Medulla oblongata (tissue), 1 donor: ENCODE measurements at regions not wholly inside any gene's neighbourhood (a gene's known extent, or its start where the extent isn't known, plus 50 kb on each side); places are given as distances from the start of the nearest gene placed in this dataset.
A peak's percentile ranks its signal among the peaks of the same experiment; 100 is the strongest.

ENCODE experiments used
- DNase-seq: peaks from one replicate; pipeline ENCODE4 v3.0.0-alpha.2; 2015; ENCODE audit errors: extremely low spot score

DNA sequence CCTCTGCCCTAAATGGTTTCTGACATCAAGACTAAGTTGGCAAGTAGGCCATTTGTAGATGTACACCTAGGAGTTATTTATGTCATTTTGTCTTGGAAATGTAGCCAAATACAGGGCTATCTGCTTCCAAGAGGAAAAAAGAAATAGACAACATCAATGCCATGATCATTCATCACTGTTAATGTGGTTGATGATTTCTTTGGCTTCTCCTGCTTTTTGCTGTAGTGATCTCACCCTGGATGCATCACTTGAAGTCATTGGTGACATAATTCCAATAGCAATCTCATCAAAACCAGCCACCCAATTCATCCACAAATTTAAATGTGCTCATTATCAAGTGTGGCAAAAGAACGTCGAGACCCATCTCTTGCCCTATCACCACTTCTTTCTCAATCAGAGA is 222.6 kb upstream of the PPARGC1A start:
- DNase-seq = no peak

DNA sequence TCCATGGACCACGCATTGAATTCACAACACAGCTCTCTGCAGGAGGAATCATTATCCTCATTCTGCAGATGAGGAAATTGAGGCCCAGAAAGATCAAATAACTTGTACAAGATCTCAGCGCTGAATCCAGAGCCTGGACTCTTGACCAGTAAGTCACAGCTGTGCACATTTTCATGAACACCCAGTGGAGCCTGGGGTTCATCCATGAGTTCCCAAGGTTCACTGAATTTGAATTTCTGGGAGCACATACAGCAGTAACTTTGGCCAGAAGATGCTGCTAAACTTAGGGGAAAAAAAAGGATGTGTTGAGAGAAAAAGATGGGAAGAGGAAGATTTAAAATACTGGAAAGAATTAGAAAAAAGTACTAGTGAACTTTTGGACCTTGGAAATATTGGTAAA is 218.7 kb upstream of the PPARGC1A start:
- DNase-seq = no peak

DNA sequence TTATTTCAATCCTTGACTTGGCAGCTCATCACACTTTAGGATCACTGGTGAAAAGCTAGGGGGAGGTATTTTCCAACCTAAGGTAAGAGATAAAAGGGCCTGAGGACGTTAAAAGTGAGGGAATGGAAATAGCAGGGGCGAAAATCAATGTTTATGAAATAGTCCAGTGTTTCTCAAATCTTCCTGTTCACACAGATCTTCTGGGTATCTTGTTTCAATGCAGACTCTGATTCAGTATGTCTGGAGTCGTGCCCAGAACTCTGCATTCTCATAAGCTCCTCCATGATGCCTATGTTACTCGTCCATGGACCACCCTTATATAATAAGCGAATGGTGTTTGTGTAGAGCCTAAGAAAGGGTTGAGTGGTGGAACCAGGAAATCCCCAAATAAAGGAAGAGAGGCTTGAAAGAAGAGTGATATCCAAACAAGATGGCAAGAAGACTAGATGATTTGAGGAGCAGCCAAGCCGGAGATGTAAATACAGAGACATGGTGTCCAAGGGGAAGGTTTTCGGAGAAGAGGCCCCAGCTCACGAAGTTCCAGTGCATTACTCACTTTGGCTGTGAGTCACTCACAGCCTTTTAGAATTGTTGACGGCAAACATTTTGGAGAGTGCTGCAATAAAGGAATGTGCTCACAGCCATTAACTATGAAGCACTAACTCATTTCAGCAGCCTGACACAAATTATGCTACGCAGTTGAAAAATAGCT is 215.6 kb upstream of the PPARGC1A start:
- DNase-seq = no peak

DNA sequence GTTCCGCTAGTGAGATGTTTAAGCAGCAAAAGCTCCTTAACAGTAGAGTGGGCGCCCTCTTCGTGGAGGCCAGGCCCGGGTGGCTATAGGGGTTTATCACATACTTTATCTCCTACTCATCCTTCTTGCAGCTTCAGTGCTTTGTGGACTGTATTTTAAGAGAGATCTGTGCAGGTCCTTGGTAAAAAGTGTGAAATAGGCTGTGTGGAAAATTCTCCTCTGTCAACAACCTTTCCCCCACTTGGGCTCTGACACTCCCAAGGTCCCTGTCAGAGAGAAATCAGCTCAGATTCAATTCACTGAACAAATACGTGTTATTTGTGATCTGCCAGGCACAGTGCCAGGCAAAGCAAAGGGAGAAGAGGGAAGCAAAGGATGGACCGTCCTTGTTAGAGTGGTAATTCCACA is 214.3 kb upstream of the PPARGC1A start:
- DNase-seq = no peak

DNA sequence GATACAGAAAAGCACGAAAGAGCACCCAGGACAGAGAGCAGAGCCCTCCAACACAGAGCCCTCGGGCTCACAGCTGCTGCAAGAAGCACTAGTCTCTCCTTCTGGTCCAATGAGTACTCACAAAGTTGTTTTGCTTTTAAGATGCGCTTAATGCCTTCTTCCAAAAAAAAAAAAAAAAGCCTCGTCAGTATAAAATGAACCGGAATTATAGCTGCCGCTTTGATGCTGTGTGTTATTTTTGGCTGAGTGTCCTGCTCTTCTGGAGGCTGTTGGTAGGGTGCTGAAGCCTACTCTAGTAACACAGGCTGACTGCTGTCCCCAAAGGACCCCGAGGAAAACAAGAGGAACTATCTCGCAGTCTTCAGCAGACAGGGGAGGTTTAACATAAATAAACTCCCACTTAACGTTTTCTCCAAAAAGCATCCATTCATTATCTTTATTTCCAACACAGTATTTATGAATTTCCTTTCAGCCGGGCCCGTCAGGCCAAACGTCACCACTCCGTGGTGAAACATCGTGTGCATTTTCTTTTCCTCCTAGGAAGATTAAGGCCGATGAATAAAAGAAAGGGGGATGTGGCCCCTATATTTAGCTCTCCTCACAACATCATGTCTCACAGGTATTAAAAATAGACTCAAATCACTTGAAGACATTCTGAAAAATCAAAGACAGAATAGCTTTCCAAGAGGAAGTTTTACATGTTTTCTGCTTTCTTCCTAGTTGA is 213.7 kb upstream of the PPARGC1A start:
- no peak for DNase-seq

DNA sequence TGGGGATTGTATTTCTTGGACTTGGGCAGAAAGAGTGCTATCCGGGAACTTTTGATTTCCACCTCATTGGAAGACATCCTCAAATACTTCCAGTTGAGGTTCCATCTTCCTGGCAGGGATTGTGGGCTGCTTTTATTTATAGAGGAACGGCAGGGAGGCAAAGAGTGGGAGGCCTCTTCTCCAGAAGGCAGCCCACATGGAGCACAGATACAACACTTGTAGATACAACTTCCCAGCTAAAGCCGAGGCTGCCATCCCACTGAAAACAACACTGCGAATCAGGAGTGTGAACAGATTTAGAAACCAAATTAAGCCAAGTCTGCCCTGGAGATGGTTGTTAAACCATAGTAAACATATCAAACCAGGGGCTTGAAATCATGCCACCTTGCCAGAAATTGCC is 212.8 kb upstream of the PPARGC1A start:
- no peak for DNase-seq

DNA sequence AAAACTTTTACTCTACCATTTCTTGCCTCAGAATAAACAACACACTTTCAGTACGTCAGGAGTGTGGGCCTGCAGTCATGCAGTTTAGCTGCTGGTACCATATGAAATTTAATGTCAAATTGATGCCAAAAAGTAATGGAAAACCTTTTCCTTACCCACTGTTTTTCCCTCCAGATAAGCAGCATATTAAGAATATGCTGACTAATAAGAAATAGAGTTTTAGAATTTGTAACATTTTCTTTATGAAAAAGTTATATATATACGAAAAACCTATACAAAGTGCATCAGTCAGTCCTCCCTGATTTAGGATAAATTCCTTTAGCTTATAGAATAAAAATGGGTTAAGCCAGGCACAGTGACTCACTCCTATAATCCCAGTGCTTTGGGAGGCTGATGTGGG is 206.8 kb upstream of the PPARGC1A start:
- DNase-seq = no peak

DNA sequence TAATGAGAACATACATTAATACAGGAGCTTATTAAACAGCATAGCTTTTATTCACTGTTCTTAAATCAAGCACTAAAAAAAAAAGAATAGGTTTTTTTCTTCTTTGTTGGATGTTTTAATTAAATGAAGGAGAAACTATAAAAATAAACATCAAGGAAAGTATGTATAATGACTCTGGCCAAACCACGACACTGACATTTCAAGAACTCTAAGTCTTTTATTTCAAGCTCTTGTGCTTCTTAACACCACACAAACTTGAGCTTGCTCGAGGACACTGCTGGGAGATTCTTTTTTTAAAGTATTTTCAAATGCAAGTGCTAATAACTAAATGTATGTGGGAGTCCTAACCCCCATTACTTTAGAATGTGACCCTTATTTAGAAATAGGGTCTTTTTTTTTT is 204.9 kb upstream of the PPARGC1A start:
- DNase-seq = no peak

DNA sequence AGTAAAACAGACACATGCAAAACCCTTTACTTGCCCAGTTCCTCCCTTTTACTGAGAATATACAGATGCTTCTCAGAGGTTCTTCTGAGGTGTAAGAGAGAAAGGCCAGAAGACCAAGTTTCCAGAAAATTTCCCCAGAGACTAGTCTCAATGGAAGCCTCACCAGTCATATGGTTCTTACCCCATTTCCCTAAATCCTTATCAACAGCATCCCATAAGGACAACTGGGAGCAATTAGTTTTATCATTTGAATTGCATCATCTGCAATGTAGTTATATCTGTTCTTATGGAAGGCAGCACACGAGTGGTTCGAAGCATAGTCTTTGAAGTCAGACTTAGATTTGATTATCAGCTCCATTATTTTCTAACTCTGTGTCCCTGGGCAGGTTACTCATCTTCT is 203.6 kb upstream of the PPARGC1A start:
- DNase-seq = no peak

DNA sequence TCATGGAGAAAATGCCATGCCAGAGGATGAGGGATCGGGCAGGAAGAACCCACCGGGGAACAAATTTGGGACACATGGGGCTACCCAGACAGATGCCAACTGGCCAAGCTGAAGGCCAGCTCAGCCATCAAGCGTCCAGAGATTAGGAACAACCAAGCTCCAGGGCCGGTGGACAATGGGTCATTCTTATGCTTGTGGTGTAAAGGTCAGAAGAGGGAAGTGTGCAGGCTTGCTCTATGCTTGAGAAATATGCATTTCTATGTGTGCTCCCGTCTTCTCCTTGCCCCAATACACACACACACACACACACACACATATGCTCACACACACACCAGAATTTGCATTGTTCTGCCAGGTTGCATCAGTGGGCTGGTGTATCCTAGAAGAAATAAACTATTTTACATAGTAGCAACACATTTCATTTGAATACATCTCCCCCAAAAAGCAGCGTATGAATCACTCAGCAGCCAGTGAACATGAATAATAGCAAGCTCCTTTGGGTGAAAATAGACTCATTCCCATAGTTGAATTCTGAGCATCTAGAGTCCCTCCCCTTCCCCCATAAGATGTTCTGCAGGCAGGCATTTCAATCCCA is 201.9 kb upstream of the PPARGC1A start:
- DNase-seq = no peak

DNA sequence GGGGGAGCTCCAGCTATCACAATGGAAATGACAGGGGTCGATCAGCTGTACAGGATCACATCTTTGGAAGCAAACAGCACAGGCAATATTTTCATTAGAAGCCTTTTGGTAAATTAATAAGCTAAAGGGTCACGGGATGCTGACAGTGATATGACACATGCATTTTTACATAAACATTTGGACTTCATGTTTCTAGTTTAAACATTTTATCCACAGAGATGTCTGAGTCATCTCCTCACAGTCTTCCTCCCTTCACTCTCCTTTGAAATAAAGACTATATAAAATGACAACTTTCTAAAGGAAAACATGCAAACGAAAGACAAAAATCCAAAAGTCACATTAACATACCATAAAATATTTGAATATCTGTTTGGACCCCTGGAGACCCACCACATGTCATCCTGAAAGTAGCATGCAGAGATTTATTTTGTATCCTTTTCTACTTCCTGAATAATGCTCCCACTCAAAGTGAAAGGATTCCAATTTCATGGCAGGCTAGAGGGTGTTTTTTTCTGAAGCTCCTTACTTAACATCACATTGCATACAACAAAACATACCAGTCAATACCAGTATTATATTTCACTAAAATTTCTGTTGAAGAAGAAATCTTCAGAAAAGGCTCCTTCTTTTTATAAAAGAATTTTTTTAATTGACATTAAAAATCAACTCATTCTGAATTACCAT is 200.1 kb upstream of the PPARGC1A start:
- DNase-seq = no peak

DNA sequence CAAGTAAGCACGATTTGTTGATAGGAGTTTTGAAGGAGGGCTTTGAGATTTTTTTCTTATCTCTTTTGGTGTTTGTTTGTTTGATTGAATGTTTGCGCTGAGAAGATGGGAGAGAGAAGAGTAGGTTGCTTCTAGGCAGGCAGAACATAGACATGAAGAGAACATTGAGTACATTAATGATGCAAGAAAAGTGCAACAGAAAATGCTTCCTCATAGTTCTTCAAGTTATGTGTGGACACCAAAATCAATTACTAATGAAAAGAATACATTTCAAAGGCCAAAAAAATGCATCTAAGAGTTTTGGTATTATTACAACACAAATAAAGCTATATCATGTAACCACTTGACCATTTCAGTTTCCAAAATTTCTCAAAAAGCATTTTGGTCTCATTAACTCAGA is 191.0 kb upstream of the PPARGC1A start:
- no peak for DNase-seq

DNA sequence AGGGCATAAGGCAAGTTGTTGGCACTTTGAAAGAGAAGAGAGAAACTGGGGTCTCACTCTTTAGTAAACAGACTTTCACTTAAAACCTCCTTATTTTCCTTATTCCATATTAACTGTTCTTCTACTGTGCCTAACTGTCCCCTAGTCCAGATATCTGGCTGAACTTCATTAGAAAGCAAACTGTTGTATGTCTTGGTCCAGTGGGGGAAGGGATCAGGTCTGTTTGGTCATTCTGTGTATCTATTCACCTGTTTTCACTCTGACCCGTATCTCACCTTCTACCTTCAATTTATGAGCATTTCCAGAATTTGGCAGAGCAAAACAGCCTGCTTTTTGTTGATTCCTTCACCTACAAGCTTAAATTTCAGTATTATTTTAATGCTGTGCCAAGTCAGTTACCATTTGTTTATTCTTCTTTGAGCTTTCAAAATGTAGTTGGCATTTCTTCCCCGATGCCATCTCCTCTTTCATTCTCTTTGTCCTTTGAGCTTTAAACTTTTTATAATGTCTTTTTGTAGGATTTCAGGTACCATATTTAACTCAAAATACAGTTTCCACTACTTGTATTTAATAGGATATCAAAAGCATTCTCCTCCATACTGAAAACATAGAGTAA is 188.6 kb upstream of the PPARGC1A start:
- DNase-seq = no peak

DNA sequence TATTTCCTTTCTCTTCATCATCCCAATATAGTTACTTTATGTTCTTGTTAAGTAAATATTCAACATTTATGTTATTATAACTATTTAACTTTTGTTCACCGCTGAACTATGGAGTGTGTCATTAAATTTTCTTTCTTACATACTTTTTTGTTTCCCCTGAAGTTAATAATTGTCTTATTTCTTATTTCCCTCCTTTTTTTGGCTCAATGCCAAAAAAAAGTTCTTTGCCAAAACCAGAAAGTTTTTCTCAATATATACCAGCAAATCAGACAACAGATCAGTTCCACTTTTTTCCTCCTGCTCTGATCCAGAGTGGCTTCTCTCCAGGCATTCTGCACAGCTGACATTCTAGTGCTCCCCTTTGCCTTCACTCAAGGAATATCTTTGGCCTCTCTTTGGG is 187.0 kb upstream of the PPARGC1A start:
- DNase-seq = no peak

DNA sequence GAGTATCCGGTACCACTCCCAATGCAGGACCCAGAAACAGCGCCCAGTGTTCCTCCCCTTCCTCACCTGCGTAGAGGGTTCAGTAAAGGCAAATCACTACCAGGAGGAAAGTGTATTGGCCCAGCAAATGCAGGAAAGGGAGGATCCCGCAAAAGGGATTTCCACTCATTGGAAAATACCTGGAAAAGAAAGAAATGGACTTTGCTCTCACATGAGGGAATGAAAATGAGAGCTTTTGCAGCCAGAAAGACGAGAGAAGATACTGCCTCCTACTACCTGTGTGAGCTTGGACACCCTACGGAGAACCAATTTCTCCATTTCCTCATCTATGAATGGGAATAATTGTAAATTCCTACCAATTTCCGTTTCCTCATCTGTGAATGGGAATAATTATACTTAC is 184.1 kb upstream of the PPARGC1A start:
- no peak for DNase-seq

DNA sequence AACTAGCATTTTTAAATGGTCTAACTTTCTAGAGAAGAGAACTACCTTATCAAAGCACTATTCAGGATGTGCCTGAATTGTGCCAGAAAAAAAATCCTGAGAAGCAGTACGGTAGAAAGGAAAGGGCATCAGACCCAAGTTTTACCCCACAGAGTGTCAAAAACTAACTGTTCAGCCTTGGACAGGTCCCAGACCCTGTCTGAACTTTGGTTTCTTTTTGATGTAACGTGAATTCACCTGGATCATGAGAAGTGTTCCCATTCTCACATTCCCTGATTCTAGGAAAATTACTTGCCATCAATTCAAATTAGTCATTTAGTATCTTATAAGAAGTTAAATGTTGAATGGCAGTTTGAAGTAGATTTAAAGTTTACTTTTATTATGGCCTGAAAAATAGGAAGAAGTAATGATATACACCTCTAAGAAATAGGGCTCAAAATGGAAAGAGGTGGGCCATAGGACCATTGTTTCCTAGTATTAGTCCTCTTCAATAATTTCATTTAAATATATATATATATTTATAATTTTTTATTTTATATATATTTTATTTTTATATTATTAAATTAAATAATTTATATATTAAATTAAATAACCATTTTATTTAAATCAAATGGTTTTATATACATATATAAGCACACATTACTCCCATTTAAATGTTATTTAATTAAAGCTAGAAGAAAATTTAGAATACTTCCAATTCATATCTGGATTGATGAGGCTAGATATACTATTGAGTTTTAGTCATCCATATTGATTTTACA is 181.9 kb upstream of the PPARGC1A start:
- DNase-seq = no peak

DNA sequence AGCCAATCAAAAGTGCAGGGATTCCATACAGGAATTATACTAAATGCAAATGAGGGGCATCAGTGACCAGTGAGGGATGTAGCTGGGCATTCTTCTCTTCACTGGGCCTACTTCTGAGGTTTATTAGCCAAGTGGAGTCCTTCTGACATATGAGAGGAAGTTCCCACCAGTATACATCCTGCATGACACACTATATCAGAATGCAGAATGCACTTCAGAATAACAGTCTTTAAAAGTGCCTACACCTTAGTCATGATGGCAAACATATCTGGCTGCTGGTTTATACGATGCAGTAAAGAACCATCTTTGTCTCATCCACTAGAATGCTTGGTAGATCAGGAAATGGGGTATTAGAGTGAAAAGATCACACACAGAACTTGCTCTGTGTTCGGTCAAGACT is 180.3 kb upstream of the PPARGC1A start:
- DNase-seq = no peak

DNA sequence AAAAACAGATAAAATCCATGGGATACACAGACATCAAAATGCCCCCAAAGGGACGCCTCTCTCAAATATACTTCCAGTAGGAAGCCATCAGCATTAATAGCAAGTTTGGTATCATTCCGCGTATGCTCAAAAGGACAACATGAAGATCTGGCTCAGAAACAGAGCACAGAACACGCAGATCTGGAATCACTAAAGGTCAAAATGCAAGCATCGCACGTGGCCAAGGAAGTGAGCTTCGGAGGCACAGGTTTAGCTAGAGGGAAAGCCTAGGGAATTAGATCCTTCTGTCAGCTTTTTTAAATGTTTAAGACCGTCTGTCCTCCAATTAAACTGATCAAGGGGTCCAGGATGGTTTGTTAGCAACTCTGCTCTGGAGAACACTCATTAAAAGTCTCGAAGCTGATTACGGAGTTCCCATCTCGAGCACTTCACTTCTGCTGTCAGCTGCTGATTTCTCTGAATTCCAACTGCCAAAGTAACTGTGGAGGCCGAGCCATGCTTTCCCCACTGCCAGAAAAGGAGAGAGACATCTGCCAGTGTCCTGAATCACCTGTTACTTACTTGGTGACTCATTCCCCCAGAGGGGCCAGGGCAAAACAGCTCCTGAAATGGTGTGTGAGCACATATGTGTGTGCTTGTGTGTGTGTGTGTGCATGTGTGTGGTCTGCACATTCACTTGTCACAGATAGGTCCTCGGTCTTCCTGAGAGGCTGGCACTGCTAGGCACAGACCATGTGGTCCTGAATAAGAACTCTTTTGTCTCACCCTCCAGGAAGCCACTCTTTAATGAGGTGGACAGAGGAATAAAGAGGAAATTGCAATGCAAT is 177.7 kb upstream of the PPARGC1A start:
- peak; percentile 17 for DNase-seq

DNA sequence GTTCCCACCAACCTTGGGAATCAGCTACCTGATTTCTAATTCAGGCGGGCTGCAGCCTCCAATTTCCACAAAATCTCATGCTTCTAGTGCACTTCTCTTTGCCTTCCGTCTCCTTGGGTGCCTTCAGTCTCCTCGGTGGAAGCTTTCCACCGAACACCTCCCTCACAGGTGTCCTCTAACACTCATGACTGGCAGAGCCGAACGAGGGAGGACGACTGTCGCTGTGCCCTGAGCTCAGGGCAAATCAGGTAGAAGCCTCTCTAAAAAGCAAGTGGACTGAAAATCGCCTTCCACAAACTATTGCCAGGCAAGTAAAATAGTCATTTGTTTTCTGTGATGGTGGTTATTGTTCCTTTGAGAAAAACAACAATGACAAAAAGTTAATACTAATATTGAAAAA is 176.1 kb upstream of the PPARGC1A start:
- no peak for DNase-seq

DNA sequence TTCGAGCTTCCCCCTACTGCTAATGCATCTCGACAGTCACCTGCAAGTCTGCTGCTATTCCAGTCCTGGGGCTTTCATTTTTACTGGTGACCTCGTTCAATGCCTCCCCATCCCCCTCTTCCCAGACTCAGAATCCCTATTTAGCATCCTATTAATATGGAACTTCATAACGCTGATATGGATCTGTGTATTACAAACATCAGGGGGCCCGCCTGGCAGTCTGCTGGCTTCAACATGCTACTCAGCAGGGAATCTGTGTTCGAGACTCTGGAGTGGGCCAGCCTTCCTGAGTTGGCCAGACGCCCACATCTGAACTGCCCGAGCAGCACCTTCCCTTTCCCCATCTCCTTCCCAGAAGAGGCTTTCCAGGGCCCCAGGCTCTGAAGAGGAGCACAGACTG is 173.9 kb upstream of the PPARGC1A start:
- no peak for DNase-seq

DNA sequence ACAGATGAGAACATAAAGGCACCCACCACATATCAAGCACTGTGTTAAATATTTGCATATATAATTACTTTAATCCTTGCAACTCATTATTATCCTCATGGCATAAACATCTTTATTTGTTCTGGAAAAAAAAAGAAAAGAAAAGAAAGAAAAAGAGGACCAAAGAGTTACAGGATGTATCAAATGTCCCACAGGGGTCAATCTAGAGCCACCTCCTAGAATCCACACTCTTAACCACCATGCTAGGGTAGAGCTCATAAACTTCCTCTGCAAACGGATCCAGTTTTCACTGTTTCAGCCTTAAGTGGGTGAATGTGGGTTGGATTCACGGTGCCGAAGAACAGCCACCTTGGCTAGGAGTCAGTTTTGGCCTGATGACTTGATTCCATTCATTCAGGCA is 171.1 kb upstream of the PPARGC1A start:
- no peak for DNase-seq
